Right ventricle myocardium inferior (tissue), 1 donor: ENCODE measurements at regions not wholly inside any gene's neighbourhood (a gene's known extent, or its start where the extent isn't known, plus 50 kb on each side); places are given as distances from the start of the nearest gene placed in this dataset.
"Not testable (repeated sequence)": the region's sequence is repeated elsewhere in the genome, so short reads cannot be mapped to it uniquely, and the experiment has no call there.

Experiments
- ATAC-seq: fragments of 200-7000 bp; cut with Tn5 transposase; one replicate; pipeline ENCODE4 v1.9.1; 2020; ENCODE audit warnings: mild to moderate bottlenecking, moderate library complexity
- DNase-seq: peaks from one replicate; pipeline ENCODE4 v3.0.0; 2021; ENCODE audit errors: missing footprints
- intact Hi-C: fragments of 100-400 bp; cut with DNase I; formaldehyde crosslinking; loops from one replicate; pipeline ENCODE4 v1.11.0; 2022
- donor health status: DM: no; HTN: yes; CAD: no; lungs with severe emphysema.

DNA sequence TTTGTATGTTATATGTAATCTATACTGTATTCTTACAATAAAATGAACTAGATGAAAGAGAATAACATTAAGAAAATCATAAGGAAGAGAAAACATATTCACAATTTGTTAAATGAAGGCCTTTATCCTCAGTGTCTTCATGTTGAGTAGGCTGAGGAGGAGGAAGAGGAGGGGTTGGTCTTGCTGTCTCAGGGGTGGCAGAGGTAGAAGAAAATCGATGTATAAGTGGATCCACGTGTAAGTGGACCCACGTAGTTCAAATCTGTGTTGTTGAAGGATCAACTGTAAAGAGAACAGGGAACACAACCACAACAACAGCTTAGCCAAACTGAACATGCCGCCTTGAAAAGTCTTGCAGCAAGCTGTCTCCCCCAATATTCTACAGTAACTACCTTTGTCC lies 161.6 kb upstream of the NRP1 start:
- intact Hi-C loops: loop anchor here (10.0 kb wide), 1 partner anchor 61 kb away; no protein-coding TSS in a partner anchor
- ATAC-seq (no peak), DNase-seq (no peak)

DNA sequence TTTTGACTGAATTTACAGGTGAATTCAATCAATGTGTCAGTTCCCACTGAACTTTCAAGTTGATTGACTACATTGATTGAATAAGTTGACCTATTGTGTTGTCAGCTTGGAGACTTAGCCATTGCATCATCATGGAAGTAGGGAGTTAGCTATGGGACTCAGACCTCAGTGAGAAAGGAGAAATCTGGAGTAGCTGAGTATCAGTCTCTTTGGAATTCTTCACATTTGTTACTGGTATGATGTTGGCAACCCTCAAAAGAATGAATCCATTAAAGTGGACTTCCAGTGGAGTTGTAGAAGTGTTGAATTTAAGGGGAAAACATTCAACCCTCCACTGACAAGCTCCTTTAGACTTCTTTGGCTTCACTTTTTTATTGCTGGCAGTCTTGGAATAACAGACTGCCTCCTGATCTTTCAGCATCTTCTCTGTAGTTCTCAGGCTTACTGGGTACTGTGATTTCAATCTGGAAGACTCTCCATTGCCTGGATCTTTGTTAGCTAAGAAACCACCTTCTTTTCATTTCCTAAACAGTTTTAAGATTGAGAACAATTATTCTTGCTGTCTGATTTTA lies 160.3 kb upstream of the NRP1 start:
- ATAC-seq: peak; percentile 65
- intact Hi-C loops: loop anchor here (10.0 kb wide), 1 partner anchor 60 kb away; no protein-coding TSS in a partner anchor

GRCh38 chr10:33493978-33494377 lies 159.5 kb upstream of the NRP1 start:
- ATAC-seq: peak; percentile 64
- intact Hi-C loops: loop anchor here (10.0 kb wide), 1 partner anchor 59 kb away; no protein-coding TSS in a partner anchor

More for the DNA sequence above, 160.3 kb upstream of the NRP1 start:
- DNase-seq: no peak

DNA sequence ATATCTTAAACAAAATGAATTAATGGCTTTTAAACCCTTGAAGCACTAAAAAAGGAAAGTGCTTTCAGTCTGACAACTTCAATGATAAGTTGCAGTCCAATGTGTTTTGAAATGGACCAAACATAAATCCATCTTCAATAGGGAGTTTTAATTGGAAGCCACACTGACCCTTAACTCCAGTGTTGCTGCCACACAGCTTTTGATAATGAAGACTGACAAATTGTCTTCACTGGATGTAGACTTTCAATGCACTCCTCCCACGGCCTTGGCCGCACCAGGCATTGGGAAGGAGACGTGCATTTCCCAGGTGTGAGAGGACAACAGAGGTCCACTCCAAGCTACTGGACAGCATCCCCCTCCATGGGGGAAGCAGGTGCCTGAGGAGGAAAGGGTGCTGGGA lies 159.0 kb upstream of the NRP1 start:
- no peak for DNase-seq
- intact Hi-C loops: loop anchor here (10.0 kb wide), 1 partner anchor 59 kb away; no protein-coding TSS in a partner anchor
- no peak for ATAC-seq

More at GRCh38 chr10:33493978-33494377, 159.5 kb upstream of the NRP1 start:
- DNase-seq: no peak

GRCh38 chr10:33492701-33493345 lies 158.4 kb upstream of the NRP1 start:
- DNase-seq: no peak
- no peak for ATAC-seq
- intact Hi-C loops: loop anchor here (10.0 kb wide), 1 partner anchor 58 kb away; no protein-coding TSS in a partner anchor

DNA sequence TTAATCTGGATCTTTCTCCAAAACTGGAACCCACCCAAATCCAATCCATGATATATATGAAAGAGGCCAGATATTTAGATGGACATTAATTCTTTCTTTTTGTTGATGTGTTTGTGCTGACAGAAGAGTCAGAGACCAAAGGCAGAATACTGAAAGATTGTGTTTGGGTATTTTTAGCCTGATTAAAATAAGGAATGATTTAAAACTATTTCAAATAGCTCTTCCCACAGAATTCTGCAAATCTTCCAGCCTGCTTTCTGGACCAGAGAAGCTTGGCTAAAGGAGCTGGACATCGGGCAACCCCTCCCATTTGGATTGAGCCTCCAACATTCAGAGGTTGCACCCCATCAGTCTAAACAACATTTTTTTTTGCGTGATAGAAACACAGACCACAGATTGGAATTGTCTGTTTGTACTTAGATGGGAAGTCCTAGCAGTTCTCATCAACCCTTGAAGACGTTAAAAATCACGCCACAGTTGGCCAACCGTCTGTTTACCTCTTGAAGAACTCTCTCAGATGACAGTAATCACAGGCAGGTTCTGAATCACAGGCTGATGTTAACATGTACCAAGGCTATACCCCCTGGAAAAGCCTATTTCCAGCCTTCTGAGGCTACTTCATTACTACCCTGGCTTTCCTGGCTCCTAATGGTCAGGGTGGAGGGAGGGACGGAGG lies 155.2 kb upstream of the NRP1 start:
- intact Hi-C loops: loop anchor here (10.0 kb wide), 1 partner anchor 55 kb away; no protein-coding TSS in a partner anchor

GRCh38 chr10:33487014-33487776 lies 152.7 kb upstream of the NRP1 start:
- DNase-seq (no peak), ATAC-seq (no peak)
- intact Hi-C loops: no loop called here

More for the DNA sequence above, 155.2 kb upstream of the NRP1 start:
- ATAC-seq (no peak), DNase-seq (no peak)

DNA sequence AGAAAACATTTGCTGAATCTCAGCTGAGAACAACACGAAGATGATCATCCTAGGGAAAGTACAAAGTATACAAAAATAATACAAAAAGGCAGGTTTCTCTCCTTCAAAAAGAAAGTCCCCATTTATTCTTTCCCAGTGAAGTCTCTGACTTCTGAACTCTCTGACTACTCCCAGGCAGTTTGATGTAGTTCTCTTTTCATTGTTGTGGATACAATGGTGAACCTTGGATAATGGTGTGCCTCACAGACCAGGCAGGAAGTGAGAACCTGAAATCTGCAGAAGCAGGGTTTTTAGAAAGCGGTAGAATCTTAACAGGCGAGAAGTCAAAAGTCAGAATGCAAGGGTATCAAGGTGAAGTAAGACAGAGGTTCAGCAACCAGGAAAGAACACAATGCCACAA lies 150.8 kb upstream of the NRP1 start:
- ATAC-seq (no peak), DNase-seq (no peak)
- intact Hi-C loops: no loop called here

GRCh38 chr10:33484787-33485186 lies 150.3 kb upstream of the NRP1 start:
- ATAC-seq: peak; percentile 79
- intact Hi-C loops: no loop called here
- DNase-seq: no peak

- intact Hi-C loops: no loop called here
- ATAC-seq: no peak
- DNase-seq: no peak
Observed at GRCh38 chr10:33483816-33484190, 149.3 kb upstream of the NRP1 start.

- ATAC-seq (no peak), DNase-seq (no peak)
- intact Hi-C loops: no loop called here
Observed at GRCh38 chr10:33483124-33483815, 148.8 kb upstream of the NRP1 start.

GRCh38 chr10:33482486-33482885 lies 148.0 kb upstream of the NRP1 start:
- intact Hi-C loops: no loop called here
- ATAC-seq (no peak), DNase-seq (no peak)

DNA sequence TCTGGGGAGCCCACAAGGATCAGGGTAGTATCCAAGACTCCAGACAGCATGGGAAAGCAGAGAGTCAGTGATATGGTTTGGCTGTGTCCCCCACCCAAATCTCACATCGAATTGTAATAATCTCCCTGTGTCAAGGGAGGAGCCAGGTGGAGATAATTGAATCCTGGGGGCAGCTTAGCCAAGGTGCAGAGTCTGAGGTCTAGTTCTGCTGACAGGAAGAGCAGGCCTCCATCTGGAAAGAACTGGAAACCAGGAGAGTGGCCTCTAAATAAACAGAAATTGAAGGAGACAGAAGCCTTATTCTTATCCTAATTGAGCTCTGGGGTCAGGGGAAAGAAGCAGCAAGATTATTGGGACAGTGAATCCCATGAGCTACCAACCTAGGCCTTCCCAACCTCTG lies 146.7 kb upstream of the NRP1 start:
- intact Hi-C loops: no loop called here
- no peak for DNase-seq
- no peak for ATAC-seq

DNA sequence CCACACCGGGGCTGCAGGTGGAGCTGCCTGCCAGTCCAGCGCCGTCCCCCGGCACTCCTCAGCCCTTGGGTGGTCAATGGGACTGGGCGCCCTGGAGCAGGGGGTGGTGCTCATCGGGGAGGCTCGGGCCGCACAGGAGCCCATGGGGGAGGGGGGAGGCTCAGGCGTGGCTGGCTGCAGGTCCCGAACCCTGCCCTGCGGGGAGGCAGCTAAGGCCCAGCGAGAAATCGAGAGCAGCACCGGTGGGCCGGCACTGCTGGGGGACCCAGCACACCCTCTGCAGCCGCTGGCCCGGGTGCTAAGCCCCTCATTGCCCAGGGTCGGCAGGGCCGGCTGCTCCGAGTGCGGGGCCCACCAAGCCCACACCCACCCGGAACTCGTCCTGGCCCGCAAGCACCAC lies 145.9 kb upstream of the NRP1 start:
- intact Hi-C loops, ATAC-seq, DNase-seq: not testable (repeated sequence)

GRCh38 chr10:33478675-33479125 lies 144.2 kb upstream of the NRP1 start:
- no peak for ATAC-seq
- intact Hi-C loops: loop anchor here (10.0 kb wide), 1 partner anchor 186 kb away; no protein-coding TSS in a partner anchor
- DNase-seq: no peak

- ATAC-seq (no peak), DNase-seq (no peak)
- intact Hi-C loops: loop anchor here (10.0 kb wide), 1 partner anchor 187 kb away; no protein-coding TSS in a partner anchor
Observed at GRCh38 chr10:33478089-33478674, 143.7 kb upstream of the NRP1 start.

GRCh38 chr10:33477291-33478088 lies 143.0 kb upstream of the NRP1 start:
- ATAC-seq (no peak), DNase-seq (no peak)

More at GRCh38 chr10:33477291-33478088, 143.0 kb upstream of the NRP1 start:
- intact Hi-C loops: loop anchor here (10.0 kb wide), 1 partner anchor 187 kb away; no protein-coding TSS in a partner anchor
